Rectal smooth muscle tissue (tissue), 1 donor: ENCODE measurements at regions not wholly inside any gene's neighbourhood (a gene's known extent, or its start where the extent isn't known, plus 50 kb on each side); places are given as distances from the start of the nearest gene placed in this dataset.
"Not testable (repeated sequence)": the region's sequence is repeated elsewhere in the genome, so short reads cannot be mapped to it uniquely, and the experiment has no call there.

Experiments used
- H3K27ac ChIP-seq: one replicate; pipeline ENCODE4 v1.7.0; 2013; ENCODE audit warnings: low read depth, low read length, inconsistent platforms
- H3K27me3 ChIP-seq: one replicate; pipeline ENCODE4 v1.7.0; 2013; ENCODE audit warnings: low read length; ENCODE audit not compliant: control insufficient read depth, insufficient read depth
- H3K36me3 ChIP-seq: one replicate; pipeline ENCODE4 v1.7.0; 2013; ENCODE audit warnings: low read length; ENCODE audit not compliant: control insufficient read depth, insufficient read depth
- H3K4me1 ChIP-seq: one replicate; pipeline ENCODE4 v1.7.0; 2013; ENCODE audit warnings: low read length; ENCODE audit not compliant: control insufficient read depth, insufficient read depth
- H3K4me3 ChIP-seq: one replicate; pipeline ENCODE4 v1.7.0; 2013; ENCODE audit warnings: low read length
- H3K9ac ChIP-seq: one replicate; pipeline ENCODE4 v1.7.0; 2013; ENCODE audit warnings: low read length

GRCh38 chr1:94674876-94675275 lies 133.3 kb upstream of the F3 start:
- Histone ChIP-seq H3K36me3 (no peaks in the 10 kb centered on the region), H3K4me3 (no peak overlapping the region), H3K27ac (no peak overlapping the region), H3K27me3 (no peaks in the 10 kb centered on the region), H3K9ac (no peak overlapping the region), H3K4me1 (no peaks in the 10 kb centered on the region)

- H3K9ac ChIP-seq, result no peak overlapping the region
- no peaks in the 10 kb centered on the region for H3K36me3 ChIP-seq
- H3K27me3 ChIP-seq, result no peaks in the 10 kb centered on the region
- H3K27ac ChIP-seq, result no peak overlapping the region
- H3K4me3 ChIP-seq, result no peak overlapping the region
- no peaks in the 10 kb centered on the region for H3K4me1 ChIP-seq
Observed at GRCh38 chr1:94672934-94673333, 131.4 kb upstream of the F3 start.

GRCh38 chr1:94672001-94672400 lies 130.4 kb upstream of the F3 start:
- Histone ChIP-seq H3K27me3 (no peaks in the 10 kb centered on the region), H3K27ac (no peak overlapping the region), H3K4me3 (no peak overlapping the region), H3K36me3 (no peaks in the 10 kb centered on the region), H3K9ac (no peak overlapping the region), H3K4me1 (no peaks in the 10 kb centered on the region)

- Histone ChIP-seq H3K27me3 (no peaks in the 10 kb centered on the region), H3K36me3 (no peaks in the 10 kb centered on the region), H3K27ac (no peak overlapping the region), H3K9ac (no peak overlapping the region), H3K4me3 (no peak overlapping the region), H3K4me1 (no peaks in the 10 kb centered on the region)
Observed at GRCh38 chr1:94670273-94670672, 128.7 kb upstream of the F3 start.

- Histone ChIP-seq H3K4me1 (no peaks in the 10 kb centered on the region), H3K27ac (no peak overlapping the region), H3K9ac (no peak overlapping the region), H3K4me3 (no peak overlapping the region), H3K36me3 (no peaks in the 10 kb centered on the region), H3K27me3 (no peaks in the 10 kb centered on the region)
Observed at GRCh38 chr1:94669198-94669597, 127.6 kb upstream of the F3 start.

- no peaks in the 10 kb centered on the region for H3K4me1 ChIP-seq
- H3K4me3 ChIP-seq, result no peak overlapping the region
- H3K36me3 ChIP-seq, result no peaks in the 10 kb centered on the region
- H3K27me3 ChIP-seq, result no peaks in the 10 kb centered on the region
- H3K27ac ChIP-seq, result no peak overlapping the region
- no peak overlapping the region for H3K9ac ChIP-seq
Observed at GRCh38 chr1:94668528-94668927, 127.0 kb upstream of the F3 start.

GRCh38 chr1:94667818-94668217 lies 126.3 kb upstream of the F3 start:
- Histone ChIP-seq H3K27ac (no peak overlapping the region), H3K4me3 (no peak overlapping the region), H3K4me1 (no peaks in the 10 kb centered on the region), H3K36me3 (no peaks in the 10 kb centered on the region), H3K9ac (no peak overlapping the region), H3K27me3 (no peaks in the 10 kb centered on the region)

GRCh38 chr1:94666797-94667196 lies 125.2 kb upstream of the F3 start:
- Histone ChIP-seq H3K4me3 (no peak overlapping the region), H3K9ac (no peak overlapping the region), H3K27ac (no peak overlapping the region), H3K4me1 (no peaks in the 10 kb centered on the region), H3K36me3 (no peaks in the 10 kb centered on the region), H3K27me3 (no peaks in the 10 kb centered on the region)

GRCh38 chr1:94661431-94661932 lies 119.9 kb upstream of the F3 start:
- no peaks in the 10 kb centered on the region for H3K4me1 ChIP-seq
- no peak overlapping the region for H3K27ac ChIP-seq
- no peaks in the 10 kb centered on the region for H3K36me3 ChIP-seq
- H3K27me3 ChIP-seq, result no peaks in the 10 kb centered on the region
- no peak overlapping the region for H3K4me3 ChIP-seq
- no peak overlapping the region for H3K9ac ChIP-seq

GRCh38 chr1:94660994-94661393 lies 119.4 kb upstream of the F3 start:
- H3K27ac ChIP-seq, result no peak overlapping the region
- no peaks in the 10 kb centered on the region for H3K4me1 ChIP-seq
- H3K36me3 ChIP-seq, result no peaks in the 10 kb centered on the region
- no peaks in the 10 kb centered on the region for H3K27me3 ChIP-seq
- H3K4me3 ChIP-seq, result no peak overlapping the region
- H3K9ac ChIP-seq, result no peak overlapping the region

- Histone ChIP-seq H3K27me3 (no peaks in the 10 kb centered on the region), H3K36me3 (no peaks in the 10 kb centered on the region), H3K4me1 (no peaks in the 10 kb centered on the region), H3K9ac (no peak overlapping the region), H3K27ac (no peak overlapping the region), H3K4me3 (no peak overlapping the region)
Observed at GRCh38 chr1:94660258-94660657, 118.7 kb upstream of the F3 start.

GRCh38 chr1:94659202-94659601 lies 117.6 kb upstream of the F3 start:
- H3K27ac ChIP-seq, H3K27me3 ChIP-seq, H3K4me1 ChIP-seq, H3K4me3 ChIP-seq, H3K9ac ChIP-seq, H3K36me3 ChIP-seq: not testable (repeated sequence)

GRCh38 chr1:94658221-94658620 lies 116.7 kb upstream of the F3 start:
- Histone ChIP-seq H3K9ac (no peak overlapping the region), H3K4me3 (no peak overlapping the region), H3K27me3 (no peaks in the 10 kb centered on the region), H3K4me1 (peaks cover 3% of the 10 kb centered on the region), H3K27ac (no peak overlapping the region), H3K36me3 (no peaks in the 10 kb centered on the region)
